ENCODE measurements at regions not wholly inside any gene's neighbourhood (a gene's known extent, or its start where the extent isn't known, plus 50 kb on each side); places are given as distances from the start of the nearest gene placed in this dataset.

DNA sequence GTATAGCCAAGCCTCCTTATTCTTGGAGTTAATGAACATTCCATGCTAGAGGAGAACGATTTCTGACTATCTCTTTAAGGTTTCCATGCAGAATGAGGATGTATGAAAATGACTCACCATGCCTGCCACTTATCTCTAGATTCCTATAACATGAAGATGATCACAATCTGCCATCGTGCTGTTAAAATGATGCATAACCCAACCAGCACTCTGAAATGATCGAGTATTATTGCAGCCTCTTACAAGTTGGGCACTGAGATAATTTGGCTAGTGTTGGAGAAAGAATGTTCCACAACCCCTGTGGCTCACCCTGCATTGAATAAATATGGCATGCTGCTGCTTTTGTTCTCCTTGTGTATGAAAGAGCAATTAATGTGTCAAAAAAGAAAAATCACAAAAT is 1143.6 kb upstream of the WWC1 start:
- no peak overlapping the region for H3K4me3 ChIP-seq
- no peak overlapping the region for H3K9ac ChIP-seq (ENCODE audit: control insufficient read depth, insufficient read depth, low read length)
- ATAC-seq = no peak
- no peak overlapping the region for H2AFZ ChIP-seq (ENCODE audit: control insufficient read depth, low read depth, low read length)
- TF ChIP-seq JUND (IDR thresholded peaks at IDR 0.05; ENCODE audit: low read depth, low read length) (no peak), EZH2 (IDR thresholded peaks at IDR 0.05; ENCODE audit: borderline replicate concordance, control insufficient read depth, low read depth, low read length) (no peak), IRF4 (IDR thresholded peaks at IDR 0.05; ENCODE audit: low read depth, low read length) (no peak), LARP7 (IDR thresholded peaks at IDR 0.05) (no peak), TAF1 (IDR thresholded peaks at IDR 0.05; ENCODE audit: borderline replicate concordance, low read depth, low read length) (no peak), RB1 (IDR thresholded peaks at IDR 0.05; ENCODE audit: borderline replicate concordance) (no peak), ZBED1 (IDR thresholded peaks at IDR 0.05; ENCODE audit: borderline replicate concordance) (no peak), GABPA (IDR thresholded peaks at IDR 0.05; ENCODE audit: low read depth) (no peak), STAT3 (IDR thresholded peaks at IDR 0.05; ENCODE audit: low read depth, low read length) (no peak), POU2F2 (IDR thresholded peaks at IDR 0.05; ENCODE audit: borderline replicate concordance, low read depth, low read length) (no peak), HDGF (IDR thresholded peaks at IDR 0.05) (no peak), ZNF622 (IDR thresholded peaks at IDR 0.05) (no peak), ZNF384 (IDR thresholded peaks at IDR 0.05; ENCODE audit: borderline replicate concordance, low read depth, low read length) (no peak), MYB (IDR thresholded peaks at IDR 0.05; ENCODE audit: borderline replicate concordance, low read depth, low read length) (no peak)
- TF ChIP-seq, protein P1, sequence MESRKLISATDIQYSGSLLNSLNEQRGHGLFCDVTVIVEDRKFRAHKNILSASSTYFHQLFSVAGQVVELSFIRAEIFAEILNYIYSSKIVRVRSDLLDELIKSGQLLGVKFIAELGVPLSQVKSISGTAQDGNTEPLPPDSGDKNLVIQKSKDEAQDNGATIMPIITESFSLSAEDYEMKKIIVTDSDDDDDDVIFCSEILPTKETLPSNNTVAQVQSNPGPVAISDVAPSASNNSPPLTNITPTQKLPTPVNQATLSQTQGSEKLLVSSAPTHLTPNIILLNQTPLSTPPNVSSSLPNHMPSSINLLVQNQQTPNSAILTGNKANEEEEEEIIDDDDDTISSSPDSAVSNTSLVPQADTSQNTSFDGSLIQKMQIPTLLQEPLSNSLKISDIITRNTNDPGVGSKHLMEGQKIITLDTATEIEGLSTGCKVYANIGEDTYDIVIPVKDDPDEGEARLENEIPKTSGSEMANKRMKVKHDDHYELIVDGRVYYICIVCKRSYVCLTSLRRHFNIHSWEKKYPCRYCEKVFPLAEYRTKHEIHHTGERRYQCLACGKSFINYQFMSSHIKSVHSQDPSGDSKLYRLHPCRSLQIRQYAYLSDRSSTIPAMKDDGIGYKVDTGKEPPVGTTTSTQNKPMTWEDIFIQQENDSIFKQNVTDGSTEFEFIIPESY (IDR thresholded peaks at IDR 0.05) = no peak
- TF ChIP-seq, protein P2, sequence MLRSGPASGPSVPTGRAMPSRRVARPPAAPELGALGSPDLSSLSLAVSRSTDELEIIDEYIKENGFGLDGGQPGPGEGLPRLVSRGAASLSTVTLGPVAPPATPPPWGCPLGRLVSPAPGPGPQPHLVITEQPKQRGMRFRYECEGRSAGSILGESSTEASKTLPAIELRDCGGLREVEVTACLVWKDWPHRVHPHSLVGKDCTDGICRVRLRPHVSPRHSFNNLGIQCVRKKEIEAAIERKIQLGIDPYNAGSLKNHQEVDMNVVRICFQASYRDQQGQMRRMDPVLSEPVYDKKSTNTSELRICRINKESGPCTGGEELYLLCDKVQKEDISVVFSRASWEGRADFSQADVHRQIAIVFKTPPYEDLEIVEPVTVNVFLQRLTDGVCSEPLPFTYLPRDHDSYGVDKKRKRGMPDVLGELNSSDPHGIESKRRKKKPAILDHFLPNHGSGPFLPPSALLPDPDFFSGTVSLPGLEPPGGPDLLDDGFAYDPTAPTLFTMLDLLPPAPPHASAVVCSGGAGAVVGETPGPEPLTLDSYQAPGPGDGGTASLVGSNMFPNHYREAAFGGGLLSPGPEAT (IDR thresholded peaks at IDR 0.05; ENCODE audit: low read depth) = no peak
- TF ChIP-seq, protein P3, sequence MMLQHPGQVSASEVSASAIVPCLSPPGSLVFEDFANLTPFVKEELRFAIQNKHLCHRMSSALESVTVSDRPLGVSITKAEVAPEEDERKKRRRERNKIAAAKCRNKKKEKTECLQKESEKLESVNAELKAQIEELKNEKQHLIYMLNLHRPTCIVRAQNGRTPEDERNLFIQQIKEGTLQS (IDR thresholded peaks at IDR 0.05; ENCODE audit: borderline replicate concordance, extremely low read depth, low read depth, low read length) = no peak
- H3K4me2 ChIP-seq (ENCODE audit: control insufficient read depth, insufficient read depth) = no peak overlapping the region
- ChIA-PET RAD21 (ENCODE audit: unreplicated experiment) (no interaction called here), SMC1A (ENCODE audit: uncharacterized antibody, unreplicated experiment) (no interaction called here), CTCF (no interaction called here), POLR2A (no interaction called here)
- H3K4me1 ChIP-seq (ENCODE audit: control insufficient read depth, insufficient read depth, low read length) = no peaks in the 10 kb centered on the region
- WGBS (ENCODE audit: insufficient coverage, insufficient replicate concordance, low lambda C conversion rate, missing lambda C conversion rate) = 2% methylated on average over 3 of the region's 3 CpGs
- in situ Hi-C loops (cut with MboI) (no loop called here), intact Hi-C loops (cut with micrococcal nuclease; ENCODE audit: unreplicated experiment) (no loop called here)
- no peak overlapping the region for H3K27ac ChIP-seq (ENCODE audit: control insufficient read depth, insufficient read depth)
- H3K9me3 ChIP-seq (replicated peaks; ENCODE audit: control insufficient read depth, insufficient read depth, low read length) = no peaks in the 10 kb centered on the region
- no TSS peak for BruUV-seq (replicated peaks)
- no peak for DNase-seq (ENCODE audit: low read depth, low spot score)
- FAIRE-seq = no peak
- H3K27me3 ChIP-seq (replicated peaks in 1 of 2; ENCODE audit: control insufficient read depth in 2 of 2, insufficient read depth in 2 of 2, low read length in 1 of 2) = no peaks in the 10 kb centered on the region
- H3K36me3 ChIP-seq (ENCODE audit: control insufficient read depth in 2 of 2, insufficient read depth in 2 of 2, low read length in 1 of 2) = no peaks in the 10 kb centered on the region
- no peaks in the 10 kb centered on the region for H3K79me2 ChIP-seq (ENCODE audit: control insufficient read depth, insufficient read depth, low read length)
- H4K20me1 ChIP-seq (ENCODE audit: control insufficient read depth, insufficient read depth) = no peaks in the 10 kb centered on the region

Data from GM12878 (cell line).